GM12875 (cell line): ENCODE measurements at regions not wholly inside any gene's neighbourhood (a gene's known extent, or its start where the extent isn't known, plus 50 kb on each side); places are given as distances from the start of the nearest gene placed in this dataset.
"Not testable (repeated sequence)": the region's sequence is repeated elsewhere in the genome, so short reads cannot be mapped to it uniquely, and the experiment has no call there.

Experiments used
- H3K4me3 ChIP-seq: one replicate; pipeline ENCODE4 v1.5.1; 2011; ENCODE audit warnings: low read depth, low read length, control low read depth
- TF ChIP-seq, protein P1 (sequence below): IDR thresholded peaks from 2 replicates; pipeline ENCODE4 v1.5.1; 2011; ENCODE audit warnings: low read depth, mild to moderate bottlenecking, control low read depth, inconsistent platforms, low read length, moderate library complexity, borderline replicate concordance; ENCODE audit not compliant: insufficient read depth

GRCh38 chr10:45093945-45094344, 93.2 kb downstream of the ZNF22 start:
- TF ChIP-seq, protein P1, sequence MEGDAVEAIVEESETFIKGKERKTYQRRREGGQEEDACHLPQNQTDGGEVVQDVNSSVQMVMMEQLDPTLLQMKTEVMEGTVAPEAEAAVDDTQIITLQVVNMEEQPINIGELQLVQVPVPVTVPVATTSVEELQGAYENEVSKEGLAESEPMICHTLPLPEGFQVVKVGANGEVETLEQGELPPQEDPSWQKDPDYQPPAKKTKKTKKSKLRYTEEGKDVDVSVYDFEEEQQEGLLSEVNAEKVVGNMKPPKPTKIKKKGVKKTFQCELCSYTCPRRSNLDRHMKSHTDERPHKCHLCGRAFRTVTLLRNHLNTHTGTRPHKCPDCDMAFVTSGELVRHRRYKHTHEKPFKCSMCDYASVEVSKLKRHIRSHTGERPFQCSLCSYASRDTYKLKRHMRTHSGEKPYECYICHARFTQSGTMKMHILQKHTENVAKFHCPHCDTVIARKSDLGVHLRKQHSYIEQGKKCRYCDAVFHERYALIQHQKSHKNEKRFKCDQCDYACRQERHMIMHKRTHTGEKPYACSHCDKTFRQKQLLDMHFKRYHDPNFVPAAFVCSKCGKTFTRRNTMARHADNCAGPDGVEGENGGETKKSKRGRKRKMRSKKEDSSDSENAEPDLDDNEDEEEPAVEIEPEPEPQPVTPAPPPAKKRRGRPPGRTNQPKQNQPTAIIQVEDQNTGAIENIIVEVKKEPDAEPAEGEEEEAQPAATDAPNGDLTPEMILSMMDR = no peak
- H3K4me3 ChIP-seq = no peak overlapping the region

DNA sequence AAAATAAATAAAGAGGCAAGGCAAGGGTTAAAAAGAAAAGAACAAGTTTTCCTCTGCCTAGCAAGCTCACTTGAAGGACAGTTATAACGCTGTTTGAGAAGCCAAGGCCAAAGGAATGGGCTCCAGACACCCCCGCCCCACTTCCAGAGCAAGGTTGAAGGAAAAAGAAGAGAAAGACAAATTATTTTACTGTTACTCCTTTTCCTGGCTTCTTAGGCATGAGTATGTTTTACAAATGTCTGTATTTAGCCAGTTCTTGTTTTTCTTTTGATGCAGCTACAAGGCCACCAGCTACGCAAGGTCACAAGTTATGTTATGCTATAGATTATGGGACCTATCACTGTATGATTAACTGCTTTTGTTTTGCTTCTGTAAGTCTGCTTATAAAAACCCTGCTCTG, 94.6 kb downstream of the ZNF22 start:
- H3K4me3 ChIP-seq = no peak overlapping the region

DNA sequence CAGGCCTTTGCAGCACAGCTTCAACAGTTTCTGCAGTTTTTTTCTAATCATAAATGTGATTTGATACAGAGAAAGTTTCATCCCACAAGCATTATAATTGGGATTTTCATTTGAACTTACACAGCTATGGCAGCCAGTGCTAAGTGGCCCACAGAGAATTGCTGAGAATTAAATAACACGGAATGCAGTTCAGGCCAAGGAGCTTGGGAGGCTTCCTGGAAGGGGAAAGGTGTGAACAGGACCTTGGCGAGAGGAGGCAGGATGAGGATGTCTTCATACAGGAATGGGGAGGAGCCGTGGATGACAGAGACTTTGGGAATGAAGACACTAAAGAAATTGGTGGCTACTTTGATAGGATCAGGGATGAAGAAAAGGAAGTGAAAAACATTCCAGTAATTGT, 95.3 kb downstream of the ZNF22 start:
- TF ChIP-seq, protein P1 = no peak
- no peak overlapping the region for H3K4me3 ChIP-seq

More for the DNA sequence above, 94.6 kb downstream of the ZNF22 start:
- TF ChIP-seq, protein P1 = no peak

GRCh38 chr10:45100429-45100828, 99.7 kb downstream of the ZNF22 start:
- TF ChIP-seq, protein P1 = no peak

GRCh38 chr10:45104674-45105073, 104.0 kb downstream of the ZNF22 start:
- H3K4me3 ChIP-seq = no peak overlapping the region
- TF ChIP-seq, protein P1 = no peak

More at GRCh38 chr10:45100429-45100828, 99.7 kb downstream of the ZNF22 start:
- H3K4me3 ChIP-seq = no peak overlapping the region

DNA sequence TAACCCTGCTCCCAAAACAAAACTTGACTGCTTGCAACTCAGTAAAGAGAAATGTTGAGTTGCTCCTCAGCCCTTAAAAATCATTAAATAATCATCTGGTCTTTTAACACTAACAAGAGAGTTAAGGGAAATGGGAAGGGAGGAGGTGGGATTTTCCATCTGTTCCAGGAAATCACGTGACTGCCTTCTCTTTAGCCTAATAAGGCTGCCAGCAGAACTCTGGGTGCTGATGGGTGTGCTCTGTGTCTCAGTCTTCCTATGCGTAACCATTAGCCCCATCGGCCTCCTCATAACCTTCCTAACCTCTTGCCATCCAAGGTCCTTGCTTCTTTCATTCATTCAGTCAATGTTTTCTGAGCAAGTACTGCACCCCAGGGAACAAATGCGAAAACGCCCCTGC, 104.6 kb downstream of the ZNF22 start:
- H3K4me3 ChIP-seq = not testable (repeated sequence)

GRCh38 chr10:45106236-45106856, 105.6 kb downstream of the ZNF22 start:
- TF ChIP-seq, protein P1 = no peak
- no peak overlapping the region for H3K4me3 ChIP-seq
